ENCODE measurements at regions not wholly inside any gene's neighbourhood (a gene's known extent, or its start where the extent isn't known, plus 50 kb on each side); places are given as distances from the start of the nearest gene placed in this dataset.

DNA sequence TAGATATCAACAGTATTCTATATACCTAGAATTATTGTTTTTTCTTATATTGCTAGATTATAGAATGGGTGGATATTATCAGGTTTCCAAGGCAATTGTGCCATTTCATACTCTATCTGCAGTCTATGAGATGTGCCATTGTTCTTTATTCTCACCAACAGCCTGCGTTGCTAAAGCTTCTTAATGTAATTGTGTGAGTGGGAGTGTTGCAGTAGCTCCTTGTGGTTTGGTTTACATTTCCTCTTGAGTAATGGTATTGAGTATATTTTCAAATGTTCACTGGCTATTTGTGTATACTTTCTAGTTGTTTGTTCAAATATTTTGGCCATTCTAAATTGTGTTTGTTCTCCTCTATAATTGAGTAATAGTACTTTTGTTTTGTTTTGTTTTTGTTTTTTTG lies 199.2 kb downstream of the TFEC start:
- TF ChIP-seq ARNTL (CRISPR knock-in tag; IDR thresholded peaks at IDR 0.05; ENCODE audit: borderline replicate concordance, low read depth) = no peak
- TF ChIP-seq, protein P1, sequence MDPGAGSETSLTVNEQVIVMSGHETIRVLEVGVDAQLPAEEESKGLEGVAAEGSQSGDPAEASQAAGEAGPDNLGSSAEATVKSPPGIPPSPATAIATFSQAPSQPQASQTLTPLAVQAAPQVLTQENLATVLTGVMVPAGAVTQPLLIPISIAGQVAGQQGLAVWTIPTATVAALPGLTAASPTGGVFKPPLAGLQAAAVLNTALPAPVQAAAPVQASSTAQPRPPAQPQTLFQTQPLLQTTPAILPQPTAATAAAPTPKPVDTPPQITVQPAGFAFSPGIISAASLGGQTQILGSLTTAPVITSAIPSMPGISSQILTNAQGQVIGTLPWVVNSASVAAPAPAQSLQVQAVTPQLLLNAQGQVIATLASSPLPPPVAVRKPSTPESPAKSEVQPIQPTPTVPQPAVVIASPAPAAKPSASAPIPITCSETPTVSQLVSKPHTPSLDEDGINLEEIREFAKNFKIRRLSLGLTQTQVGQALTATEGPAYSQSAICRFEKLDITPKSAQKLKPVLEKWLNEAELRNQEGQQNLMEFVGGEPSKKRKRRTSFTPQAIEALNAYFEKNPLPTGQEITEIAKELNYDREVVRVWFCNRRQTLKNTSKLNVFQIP (CRISPR knock-in tag; IDR thresholded peaks at IDR 0.05; ENCODE audit: borderline replicate concordance, low read depth) = no peak
- TF ChIP-seq, protein P2, sequence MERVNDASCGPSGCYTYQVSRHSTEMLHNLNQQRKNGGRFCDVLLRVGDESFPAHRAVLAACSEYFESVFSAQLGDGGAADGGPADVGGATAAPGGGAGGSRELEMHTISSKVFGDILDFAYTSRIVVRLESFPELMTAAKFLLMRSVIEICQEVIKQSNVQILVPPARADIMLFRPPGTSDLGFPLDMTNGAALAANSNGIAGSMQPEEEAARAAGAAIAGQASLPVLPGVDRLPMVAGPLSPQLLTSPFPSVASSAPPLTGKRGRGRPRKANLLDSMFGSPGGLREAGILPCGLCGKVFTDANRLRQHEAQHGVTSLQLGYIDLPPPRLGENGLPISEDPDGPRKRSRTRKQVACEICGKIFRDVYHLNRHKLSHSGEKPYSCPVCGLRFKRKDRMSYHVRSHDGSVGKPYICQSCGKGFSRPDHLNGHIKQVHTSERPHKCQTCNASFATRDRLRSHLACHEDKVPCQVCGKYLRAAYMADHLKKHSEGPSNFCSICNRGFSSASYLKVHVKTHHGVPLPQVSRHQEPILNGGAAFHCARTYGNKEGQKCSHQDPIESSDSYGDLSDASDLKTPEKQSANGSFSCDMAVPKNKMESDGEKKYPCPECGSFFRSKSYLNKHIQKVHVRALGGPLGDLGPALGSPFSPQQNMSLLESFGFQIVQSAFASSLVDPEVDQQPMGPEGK (CRISPR knock-in tag; IDR thresholded peaks at IDR 0.05; ENCODE audit: borderline replicate concordance) = no peak
- no peak for TF ChIP-seq ZFP3 (CRISPR knock-in tag; IDR thresholded peaks at IDR 0.05)
- TF ChIP-seq ZC3H10 (CRISPR knock-in tag; IDR thresholded peaks at IDR 0.05) = no peak
- no peak for TF ChIP-seq TOX (CRISPR knock-in tag; IDR thresholded peaks at IDR 0.05; ENCODE audit: borderline replicate concordance)
- TF ChIP-seq, protein P3, sequence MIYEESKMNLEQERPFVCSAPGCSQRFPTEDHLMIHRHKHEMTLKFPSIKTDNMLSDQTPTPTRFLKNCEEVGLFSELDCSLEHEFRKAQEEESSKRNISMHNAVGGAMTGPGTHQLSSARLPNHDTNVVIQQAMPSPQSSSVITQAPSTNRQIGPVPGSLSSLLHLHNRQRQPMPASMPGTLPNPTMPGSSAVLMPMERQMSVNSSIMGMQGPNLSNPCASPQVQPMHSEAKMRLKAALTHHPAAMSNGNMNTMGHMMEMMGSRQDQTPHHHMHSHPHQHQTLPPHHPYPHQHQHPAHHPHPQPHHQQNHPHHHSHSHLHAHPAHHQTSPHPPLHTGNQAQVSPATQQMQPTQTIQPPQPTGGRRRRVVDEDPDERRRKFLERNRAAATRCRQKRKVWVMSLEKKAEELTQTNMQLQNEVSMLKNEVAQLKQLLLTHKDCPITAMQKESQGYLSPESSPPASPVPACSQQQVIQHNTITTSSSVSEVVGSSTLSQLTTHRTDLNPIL (CRISPR knock-in tag; IDR thresholded peaks at IDR 0.05; ENCODE audit: low read depth) = no peak
- no peak for TF ChIP-seq RARB (CRISPR knock-in tag; IDR thresholded peaks at IDR 0.05)
- no peak for TF ChIP-seq ISL1 (CRISPR knock-in tag; IDR thresholded peaks at IDR 0.05)
- no peak for TF ChIP-seq ZNF565 (CRISPR knock-in tag; conservative IDR thresholded peaks at IDR 0.05; ENCODE audit: low read depth)
- TF ChIP-seq OSR1 (CRISPR knock-in tag; IDR thresholded peaks at IDR 0.05) = no peak
- TF ChIP-seq, protein P4, sequence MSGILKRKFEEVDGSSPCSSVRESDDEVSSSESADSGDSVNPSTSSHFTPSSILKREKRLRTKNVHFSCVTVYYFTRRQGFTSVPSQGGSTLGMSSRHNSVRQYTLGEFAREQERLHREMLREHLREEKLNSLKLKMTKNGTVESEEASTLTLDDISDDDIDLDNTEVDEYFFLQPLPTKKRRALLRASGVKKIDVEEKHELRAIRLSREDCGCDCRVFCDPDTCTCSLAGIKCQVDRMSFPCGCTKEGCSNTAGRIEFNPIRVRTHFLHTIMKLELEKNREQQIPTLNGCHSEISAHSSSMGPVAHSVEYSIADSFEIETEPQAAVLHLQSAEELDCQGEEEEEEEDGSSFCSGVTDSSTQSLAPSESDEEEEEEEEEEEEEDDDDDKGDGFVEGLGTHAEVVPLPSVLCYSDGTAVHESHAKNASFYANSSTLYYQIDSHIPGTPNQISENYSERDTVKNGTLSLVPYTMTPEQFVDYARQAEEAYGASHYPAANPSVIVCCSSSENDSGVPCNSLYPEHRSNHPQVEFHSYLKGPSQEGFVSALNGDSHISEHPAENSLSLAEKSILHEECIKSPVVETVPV (CRISPR knock-in tag; IDR thresholded peaks at IDR 0.05) = no peak

Measured in SK-N-SH treated with all-trans-retinoic acid at 6 μM for 48 hours (cell line).